KOPT-K1 (cell line): ENCODE measurements at regions not wholly inside any gene's neighbourhood (a gene's known extent, or its start where the extent isn't known, plus 50 kb on each side); places are given as distances from the start of the nearest gene placed in this dataset.

Source experiments
- H3K27ac ChIP-seq: fragments of 200-600 bp; sonication (generic); 2 replicates; pipeline ENCODE4 v1.5.1; 2016; ENCODE audit warnings: antibody characterized with exemption, mild to moderate bottlenecking, low read depth, low read length; ENCODE audit not compliant: poor library complexity, severe bottlenecking
- H3K36me3 ChIP-seq: fragments of 200-600 bp; sonication (generic); 2 replicates; pipeline ENCODE4 v1.5.1; 2017; ENCODE audit warnings: antibody characterized with exemption, mild to moderate bottlenecking, low read length, moderate library complexity; ENCODE audit not compliant: insufficient read depth
- H3K9me3 ChIP-seq: fragments of 200-600 bp; sonication (generic); 2 replicates; pipeline ENCODE4 v1.5.1; 2017; ENCODE audit warnings: antibody characterized with exemption, low read length, mild to moderate bottlenecking; ENCODE audit not compliant: insufficient read depth, poor library complexity, severe bottlenecking

DNA sequence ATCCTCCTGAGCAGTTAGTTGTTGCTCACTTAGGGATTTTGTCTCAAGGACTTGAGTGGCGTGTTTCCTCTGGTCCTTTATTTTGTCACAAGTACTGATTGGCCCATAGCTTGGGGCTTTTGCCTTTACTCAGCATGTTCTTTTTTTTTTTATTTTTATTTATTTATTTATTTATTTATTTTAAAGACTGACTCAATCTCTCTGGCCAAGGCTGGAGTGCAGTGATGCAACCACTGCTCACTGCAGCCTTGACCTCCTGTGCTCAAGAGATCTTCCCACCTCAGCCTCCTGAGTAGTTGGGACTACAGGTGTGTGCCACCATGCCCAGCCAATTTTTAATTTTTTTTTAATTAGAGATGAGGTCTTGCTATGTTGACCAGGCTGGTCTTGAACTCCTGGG, 223.9 kb upstream of the TPM1 start:
- Histone ChIP-seq H3K36me3 (no peaks in the 10 kb centered on the region), H3K27ac (no peak overlapping the region), H3K9me3 (no peaks in the 10 kb centered on the region)

DNA sequence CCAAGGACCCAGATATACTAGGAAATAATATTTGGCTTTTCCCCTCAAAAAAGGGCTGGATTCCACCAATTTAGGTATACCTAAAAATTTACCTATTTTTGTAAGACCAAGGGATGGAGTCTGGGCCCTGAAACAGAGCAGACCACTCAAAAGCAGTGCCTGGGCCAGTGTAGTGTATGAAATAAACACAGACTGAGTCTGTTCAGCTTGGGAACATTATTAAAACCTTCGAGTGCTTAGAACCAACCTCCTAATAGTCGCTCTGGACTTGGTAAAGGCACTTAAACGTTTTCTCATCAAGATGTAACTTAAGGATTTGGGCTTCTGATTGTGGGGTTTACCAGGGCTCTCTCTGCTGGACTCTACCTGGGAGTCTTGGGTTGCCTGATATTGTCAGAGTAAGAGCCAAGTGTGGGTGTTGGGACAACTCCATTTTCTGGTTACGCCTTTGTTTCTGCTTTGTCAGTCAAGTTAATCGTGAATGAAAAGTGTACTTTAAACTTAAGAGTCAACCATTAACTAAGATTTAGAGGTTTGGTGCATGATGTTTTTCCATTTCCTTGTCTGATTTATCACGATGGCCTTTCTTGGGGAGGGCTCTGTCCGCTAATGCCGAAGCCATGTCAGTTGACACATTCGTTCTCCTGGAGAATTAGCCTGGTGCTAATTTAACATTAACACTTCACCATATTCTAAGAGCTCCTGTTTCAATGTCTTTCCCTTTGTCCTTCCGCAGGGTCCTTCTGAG, 221.0 kb upstream of the TPM1 start:
- no peaks in the 10 kb centered on the region for H3K36me3 ChIP-seq
- no peak overlapping the region for H3K27ac ChIP-seq
- no peaks in the 10 kb centered on the region for H3K9me3 ChIP-seq

DNA sequence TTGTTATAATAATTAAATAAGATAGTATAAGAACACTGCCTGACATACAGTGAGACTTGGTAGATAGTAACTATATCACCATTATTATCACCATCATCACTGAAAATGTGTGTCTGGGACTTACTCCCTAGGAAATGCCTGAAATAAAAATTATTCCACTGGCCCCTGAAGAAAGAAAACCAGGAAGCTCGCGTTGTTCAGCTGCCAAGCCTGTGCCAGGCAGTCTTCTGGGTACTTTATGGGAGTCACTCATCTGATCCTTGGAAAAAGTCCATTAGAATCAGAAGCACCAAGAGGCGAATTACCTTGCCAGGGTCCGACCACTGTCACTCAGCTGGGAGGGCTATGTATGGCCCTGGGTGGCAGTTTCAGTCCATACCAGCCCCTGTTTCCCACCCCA, 220.3 kb upstream of the TPM1 start:
- Histone ChIP-seq H3K27ac (no peak overlapping the region), H3K36me3 (no peaks in the 10 kb centered on the region), H3K9me3 (no peaks in the 10 kb centered on the region)

DNA sequence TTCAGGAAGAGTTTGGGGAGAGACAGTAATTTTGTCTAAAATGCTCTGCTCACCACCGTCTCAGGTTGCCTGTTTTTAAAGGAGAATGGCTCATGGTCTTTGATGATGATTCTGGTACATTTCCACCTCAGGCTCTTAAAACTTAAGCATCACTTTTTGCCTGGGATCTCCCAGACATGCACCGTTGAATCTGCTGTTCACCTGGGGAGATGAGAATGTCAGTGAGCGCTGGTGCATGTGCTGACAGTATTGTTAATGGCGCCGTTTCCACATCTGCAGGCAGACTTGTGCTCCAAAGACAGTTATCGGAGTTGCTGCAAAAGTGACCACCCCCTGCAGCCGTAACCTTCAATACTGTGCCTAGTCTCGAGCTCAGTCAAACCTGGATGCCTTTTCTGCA, 219.0 kb upstream of the TPM1 start:
- no peaks in the 10 kb centered on the region for H3K36me3 ChIP-seq
- no peak overlapping the region for H3K27ac ChIP-seq

DNA sequence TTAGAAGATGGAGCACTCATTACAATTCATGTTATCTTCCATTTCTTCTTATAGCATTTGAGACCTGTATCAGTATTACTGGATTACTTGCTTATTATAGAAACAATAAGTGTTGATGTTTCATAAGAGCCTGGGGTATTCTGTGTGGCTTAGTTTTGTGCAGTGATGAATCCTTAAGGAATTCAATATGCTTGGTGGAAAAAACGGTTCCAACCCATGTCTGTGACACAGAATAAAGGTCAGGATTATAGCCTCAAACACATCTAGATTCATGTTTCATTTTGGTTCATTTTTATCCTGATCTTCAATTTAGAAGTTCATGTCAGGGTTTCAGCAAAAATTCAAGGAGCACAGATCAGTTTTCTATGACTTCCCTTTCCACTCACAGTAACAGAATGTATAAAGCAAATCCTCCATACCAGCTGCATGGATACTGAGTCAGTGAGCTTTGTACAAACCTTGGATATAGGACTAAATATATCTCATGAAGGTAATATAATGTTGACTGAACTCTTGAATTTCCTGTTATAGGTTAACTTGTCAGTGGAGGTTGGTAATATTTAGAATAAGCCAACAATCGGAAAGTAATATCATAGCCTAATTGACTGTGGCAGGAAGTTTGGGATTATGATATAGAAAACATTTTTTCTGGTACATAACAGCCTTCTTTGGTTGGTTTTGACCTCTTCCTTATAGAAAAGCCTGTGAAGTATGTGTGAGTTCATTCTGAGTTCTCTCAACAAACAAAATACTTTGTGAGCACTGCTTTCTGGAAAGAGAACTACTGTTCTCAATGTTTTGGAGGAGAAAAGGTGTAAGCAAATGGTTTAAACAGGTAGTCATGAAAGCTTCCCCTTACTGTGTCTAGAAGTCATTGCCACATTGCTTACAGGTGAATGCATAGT, 218.2 kb upstream of the TPM1 start:
- Histone ChIP-seq H3K27ac (no peak overlapping the region), H3K9me3 (no peaks in the 10 kb centered on the region), H3K36me3 (no peaks in the 10 kb centered on the region)

More for the DNA sequence above, 219.0 kb upstream of the TPM1 start:
- H3K9me3 ChIP-seq = no peaks in the 10 kb centered on the region

DNA sequence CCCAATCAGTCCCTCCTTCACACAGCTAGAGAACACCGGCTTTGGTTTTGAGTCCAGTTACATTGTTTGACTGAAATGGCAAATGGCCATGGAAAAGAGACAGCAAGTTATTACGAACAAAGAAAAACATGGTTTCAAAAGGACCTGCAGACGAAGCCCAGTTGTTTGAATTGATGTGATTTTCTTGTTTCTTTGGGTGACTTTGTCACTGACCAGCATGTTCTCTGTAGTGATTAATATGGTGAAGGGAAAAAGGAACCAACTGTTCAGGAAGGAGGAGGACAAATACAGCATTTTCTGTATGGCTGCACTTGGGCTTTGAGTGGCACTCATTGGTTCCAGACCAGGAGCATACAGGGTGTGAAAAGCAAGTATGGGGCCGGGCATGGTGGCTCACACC, 217.4 kb upstream of the TPM1 start:
- no peaks in the 10 kb centered on the region for H3K36me3 ChIP-seq
- H3K9me3 ChIP-seq = no peaks in the 10 kb centered on the region
- H3K27ac ChIP-seq = no peak overlapping the region

DNA sequence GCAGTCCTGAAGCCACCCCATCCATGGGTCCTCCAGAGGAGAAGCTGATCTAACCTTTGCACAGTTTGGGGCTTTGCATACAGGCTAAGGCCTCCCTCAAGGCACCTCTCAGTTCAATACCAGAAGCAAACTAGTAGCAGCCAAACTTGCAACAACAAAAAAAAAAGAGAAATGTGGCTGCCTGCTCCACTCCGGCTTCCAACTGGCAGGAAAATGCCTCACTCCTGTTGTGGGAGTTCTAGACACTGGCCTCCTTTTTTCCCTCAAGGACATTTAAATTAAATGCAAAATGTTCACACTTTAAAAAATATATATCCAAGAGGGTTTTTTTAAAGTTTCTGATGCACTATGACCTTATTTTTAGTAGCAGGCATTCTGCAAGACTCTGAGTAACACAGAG, 216.0 kb upstream of the TPM1 start:
- Histone ChIP-seq H3K36me3 (no peaks in the 10 kb centered on the region), H3K9me3 (no peaks in the 10 kb centered on the region), H3K27ac (no peak overlapping the region)

DNA sequence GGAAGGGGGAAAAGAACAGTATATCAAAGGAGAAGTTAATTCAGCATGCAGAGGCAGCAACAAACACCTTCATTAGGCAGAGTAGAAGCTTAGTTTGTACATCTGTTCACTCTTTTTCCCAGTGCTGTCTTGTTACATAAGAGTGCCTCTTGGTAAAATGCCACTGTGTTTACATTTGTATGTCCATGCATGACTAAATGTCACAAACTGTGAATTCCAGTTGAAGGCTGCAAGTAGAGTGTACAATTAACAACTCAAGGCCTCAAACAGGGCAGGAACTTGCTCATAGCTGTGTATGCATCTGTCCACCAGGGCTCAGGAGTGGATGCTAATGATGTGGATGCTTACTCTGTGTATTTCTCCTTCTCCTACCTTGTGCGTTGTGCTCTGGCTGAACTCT, 214.2 kb upstream of the TPM1 start:
- no peak overlapping the region for H3K27ac ChIP-seq
- no peaks in the 10 kb centered on the region for H3K36me3 ChIP-seq
- no peaks in the 10 kb centered on the region for H3K9me3 ChIP-seq

DNA sequence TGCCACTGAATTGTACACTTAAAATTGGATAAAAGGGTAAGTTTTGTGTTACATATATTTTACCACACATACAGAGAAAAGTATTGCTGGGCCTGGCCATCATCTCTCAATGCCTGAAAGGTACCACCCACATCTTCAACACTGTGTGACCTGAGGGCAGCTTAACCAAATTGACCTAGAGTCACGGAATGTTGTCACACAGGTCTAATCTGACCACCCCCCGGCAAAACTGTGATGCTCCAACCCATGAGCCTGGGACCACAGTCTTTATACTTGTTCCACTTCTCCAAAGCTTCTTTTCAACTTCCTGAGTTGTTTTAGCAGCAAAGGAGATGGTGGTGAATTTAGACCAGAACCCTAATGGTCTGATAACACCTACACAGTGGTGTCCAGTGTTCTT, 210.3 kb upstream of the TPM1 start:
- no peak overlapping the region for H3K27ac ChIP-seq
- H3K9me3 ChIP-seq = no peaks in the 10 kb centered on the region
- no peaks in the 10 kb centered on the region for H3K36me3 ChIP-seq

DNA sequence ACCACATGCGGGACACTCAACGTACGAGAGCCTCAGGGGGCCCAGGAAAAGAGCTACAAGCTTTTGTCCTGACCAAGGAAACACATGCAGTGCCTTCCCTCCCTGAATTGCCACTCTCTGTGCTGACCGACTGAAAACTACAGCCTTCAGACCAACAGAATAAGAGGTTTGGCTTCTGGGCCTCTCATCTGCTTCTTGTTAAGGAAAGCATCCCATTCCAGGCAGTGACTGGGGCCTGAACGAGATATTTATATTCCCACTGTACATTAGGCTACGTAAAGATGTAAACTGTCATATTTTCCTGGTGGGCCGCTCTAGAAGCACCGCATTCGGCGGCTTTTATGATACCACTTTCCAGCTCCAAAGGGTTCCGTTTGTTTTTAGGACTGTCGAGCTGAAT, 208.9 kb upstream of the TPM1 start:
- no peak overlapping the region for H3K27ac ChIP-seq
- H3K9me3 ChIP-seq = no peaks in the 10 kb centered on the region
- H3K36me3 ChIP-seq = no peaks in the 10 kb centered on the region

DNA sequence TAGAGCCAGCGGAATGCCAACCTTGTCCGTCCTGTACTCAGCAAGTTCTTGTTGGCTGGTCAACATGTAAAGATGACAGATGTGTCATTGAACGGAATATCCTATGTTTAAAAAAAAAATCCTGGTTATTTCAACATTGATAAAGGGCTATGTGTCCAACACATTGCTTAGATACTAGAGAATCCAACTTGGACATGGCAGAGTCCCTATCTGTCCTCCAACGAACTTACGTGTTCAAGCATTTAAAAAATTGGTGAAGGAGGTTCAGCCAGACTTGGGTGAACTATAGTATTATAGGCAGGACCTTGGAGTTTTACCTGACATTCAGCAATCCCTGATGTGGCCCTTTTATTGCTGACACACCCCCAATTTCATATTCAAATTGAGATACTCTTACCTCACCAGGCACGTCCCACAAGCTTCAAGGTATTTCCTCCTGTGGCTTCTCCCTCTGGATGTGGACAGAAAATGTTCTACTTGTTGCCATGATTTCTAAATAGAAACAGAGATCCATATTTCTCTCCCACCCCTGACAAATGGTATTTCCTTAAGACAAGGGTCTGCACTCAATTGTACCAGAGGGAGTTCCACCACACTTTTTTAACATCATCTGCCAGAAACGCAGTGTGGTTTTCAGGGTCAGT, 207.7 kb upstream of the TPM1 start:
- no peak overlapping the region for H3K27ac ChIP-seq
- H3K9me3 ChIP-seq = no peaks in the 10 kb centered on the region
- no peaks in the 10 kb centered on the region for H3K36me3 ChIP-seq

DNA sequence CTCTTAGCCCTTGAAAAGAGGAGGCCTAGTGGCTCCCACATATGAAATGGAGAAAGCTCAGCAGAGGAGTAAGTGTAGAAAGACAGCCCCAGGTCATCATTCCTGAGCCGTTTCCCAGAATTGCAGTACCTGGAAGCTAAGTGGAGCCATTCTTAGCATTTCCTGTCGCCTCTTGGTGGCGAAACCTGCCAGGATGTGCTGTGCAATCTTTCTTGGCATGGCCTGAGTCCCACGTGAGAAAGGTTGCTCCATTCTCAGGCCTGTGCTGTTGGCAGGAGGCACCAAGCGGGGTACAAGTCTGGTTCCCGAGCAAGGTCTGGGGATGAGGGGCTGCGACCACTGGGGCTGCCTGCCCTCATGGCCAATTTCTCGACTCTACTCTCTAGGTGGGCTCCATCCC, 207.2 kb upstream of the TPM1 start:
- Histone ChIP-seq H3K27ac (no peak overlapping the region), H3K36me3 (no peaks in the 10 kb centered on the region), H3K9me3 (no peaks in the 10 kb centered on the region)

DNA sequence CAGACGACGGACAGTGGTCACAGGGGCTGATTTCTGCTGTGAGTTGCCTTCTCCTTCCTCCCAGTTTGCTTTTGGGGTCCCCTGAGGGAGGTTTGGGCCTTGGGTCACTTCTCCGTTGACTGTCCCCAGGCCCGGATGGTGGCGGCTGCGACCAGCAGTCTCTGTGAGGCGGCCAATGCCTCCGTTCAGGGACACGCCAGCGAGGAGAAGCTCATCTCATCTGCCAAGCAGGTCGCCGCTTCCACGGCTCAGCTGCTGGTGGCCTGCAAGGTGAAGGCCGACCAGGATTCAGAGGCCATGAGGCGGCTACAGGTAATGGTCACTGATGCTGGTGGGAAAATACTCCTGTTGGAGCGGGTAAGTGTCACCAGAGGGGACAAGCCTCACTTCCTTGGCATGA, 206.8 kb upstream of the TPM1 start:
- Histone ChIP-seq H3K36me3 (no peaks in the 10 kb centered on the region), H3K27ac (no peak overlapping the region), H3K9me3 (no peaks in the 10 kb centered on the region)

DNA sequence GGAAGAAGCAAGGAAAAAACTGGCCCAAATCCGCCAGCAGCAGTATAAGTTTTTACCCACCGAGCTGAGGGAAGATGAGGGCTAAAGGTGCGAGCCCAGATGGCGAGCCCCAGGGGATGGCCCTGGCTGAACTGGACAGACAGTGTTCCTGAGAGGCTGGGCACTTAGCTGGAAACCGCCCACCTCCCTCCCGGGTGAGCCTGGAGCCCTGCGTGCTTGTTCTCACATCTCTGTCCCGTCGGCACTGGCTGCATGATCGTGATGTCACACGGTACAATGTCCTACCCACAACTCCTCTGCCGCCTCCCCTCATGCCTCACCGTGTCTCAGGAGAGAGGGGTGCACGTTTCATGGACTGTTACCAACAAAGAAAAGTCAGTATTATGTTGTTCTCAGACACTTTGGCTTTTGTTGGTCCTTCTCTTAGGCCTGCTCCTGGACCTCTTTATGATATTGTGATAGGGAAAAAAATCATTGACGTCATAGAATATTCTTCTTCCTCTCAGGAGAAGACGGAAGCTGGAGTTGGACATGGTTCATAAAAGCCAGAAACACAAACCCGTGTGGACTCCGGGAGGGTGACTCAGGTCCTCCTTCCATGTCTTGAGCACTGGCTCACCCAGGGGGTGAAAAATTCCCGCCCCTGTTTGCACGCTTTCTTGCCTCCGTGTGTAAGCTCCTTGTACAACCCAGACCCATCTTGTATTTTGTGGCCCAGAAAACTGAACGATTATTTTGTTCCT, 201.8 kb upstream of the TPM1 start:
- H3K27ac ChIP-seq = no peak overlapping the region
- no peaks in the 10 kb centered on the region for H3K36me3 ChIP-seq
- H3K9me3 ChIP-seq = no peaks in the 10 kb centered on the region

DNA sequence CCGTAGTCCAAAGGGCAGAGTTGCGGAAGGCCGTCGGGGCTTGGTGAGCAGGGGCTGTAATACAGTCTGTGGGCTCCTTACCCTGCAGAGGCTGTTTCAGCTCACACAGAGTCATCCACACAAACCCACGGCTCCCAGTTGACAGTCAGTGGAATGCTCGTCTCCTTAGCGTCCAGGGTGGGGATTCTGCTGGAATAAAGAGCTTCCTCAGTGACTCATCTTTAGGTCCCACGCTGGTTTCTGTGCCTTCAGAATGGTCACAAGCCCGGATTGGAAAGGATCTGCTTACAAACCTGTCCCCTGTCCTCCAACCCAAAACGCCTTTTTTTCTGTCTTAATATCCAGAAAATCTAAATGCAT, 201.3 kb upstream of the TPM1 start:
- Histone ChIP-seq H3K36me3 (no peaks in the 10 kb centered on the region), H3K9me3 (no peaks in the 10 kb centered on the region), H3K27ac (no peak overlapping the region)
